GM10266 (cell line): ENCODE measurements at regions not wholly inside any gene's neighbourhood (a gene's known extent, or its start where the extent isn't known, plus 50 kb on each side); places are given as distances from the start of the nearest gene placed in this dataset.

ENCODE experiments used
- DNase-seq: peaks from one replicate; pipeline ENCODE4 v3.0.0; 2012; ENCODE audit errors: extremely low spot score
- TF ChIP-seq, protein P1 (sequence below): IDR thresholded peaks from 2 replicates; pipeline ENCODE4 v1.5.1; 2012; ENCODE audit warnings: mild to moderate bottlenecking, low read depth; ENCODE audit not compliant: control insufficient read depth, insufficient read depth; ENCODE audit errors: missing control alignments

GRCh38 chr2:6577960-6578359 lies 287.7 kb downstream of the CMPK2 start:
- DNase-seq = no peak
- TF ChIP-seq, protein P1, sequence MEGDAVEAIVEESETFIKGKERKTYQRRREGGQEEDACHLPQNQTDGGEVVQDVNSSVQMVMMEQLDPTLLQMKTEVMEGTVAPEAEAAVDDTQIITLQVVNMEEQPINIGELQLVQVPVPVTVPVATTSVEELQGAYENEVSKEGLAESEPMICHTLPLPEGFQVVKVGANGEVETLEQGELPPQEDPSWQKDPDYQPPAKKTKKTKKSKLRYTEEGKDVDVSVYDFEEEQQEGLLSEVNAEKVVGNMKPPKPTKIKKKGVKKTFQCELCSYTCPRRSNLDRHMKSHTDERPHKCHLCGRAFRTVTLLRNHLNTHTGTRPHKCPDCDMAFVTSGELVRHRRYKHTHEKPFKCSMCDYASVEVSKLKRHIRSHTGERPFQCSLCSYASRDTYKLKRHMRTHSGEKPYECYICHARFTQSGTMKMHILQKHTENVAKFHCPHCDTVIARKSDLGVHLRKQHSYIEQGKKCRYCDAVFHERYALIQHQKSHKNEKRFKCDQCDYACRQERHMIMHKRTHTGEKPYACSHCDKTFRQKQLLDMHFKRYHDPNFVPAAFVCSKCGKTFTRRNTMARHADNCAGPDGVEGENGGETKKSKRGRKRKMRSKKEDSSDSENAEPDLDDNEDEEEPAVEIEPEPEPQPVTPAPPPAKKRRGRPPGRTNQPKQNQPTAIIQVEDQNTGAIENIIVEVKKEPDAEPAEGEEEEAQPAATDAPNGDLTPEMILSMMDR = no peak

GRCh38 chr2:6578416-6578815 lies 287.3 kb downstream of the CMPK2 start:
- TF ChIP-seq, protein P1 = no peak
- DNase-seq = no peak

DNA sequence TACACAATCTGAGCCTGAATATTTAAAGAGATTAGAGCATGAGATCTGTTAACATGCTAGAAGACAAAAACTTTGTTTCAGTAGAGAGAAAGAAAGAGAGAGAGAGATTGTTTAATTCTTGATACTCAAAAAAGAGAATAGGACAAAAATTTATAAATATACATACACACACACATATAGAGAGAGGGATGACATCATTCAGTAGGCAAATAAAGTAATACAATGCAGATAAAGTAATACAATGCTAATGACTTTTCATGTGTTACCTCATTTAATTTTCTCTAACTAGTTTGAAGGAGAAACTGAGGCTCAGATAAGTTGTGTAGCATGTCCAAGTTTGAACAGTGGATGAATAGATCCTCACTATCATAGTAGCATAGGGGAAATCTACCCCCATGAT lies 286.4 kb downstream of the CMPK2 start:
- TF ChIP-seq, protein P1 = no peak
- DNase-seq = no peak

DNA sequence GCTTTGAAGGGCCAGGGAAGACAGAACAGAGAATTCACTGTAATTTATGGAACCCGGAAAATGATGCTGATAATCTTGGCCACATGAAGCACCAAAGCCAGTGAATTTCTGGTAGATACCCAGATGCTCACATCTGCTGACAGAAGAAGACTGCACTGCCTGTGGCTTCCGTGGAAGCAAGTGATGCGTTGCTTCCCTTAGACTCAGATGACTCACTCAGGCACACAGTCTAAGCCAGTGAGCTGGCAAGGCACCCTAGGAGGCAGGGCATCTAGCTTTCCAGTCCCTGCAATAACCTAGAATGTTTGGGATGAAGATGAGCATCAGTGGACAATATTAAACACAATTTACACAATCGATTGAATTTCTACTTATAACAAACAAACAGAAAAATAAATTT lies 284.7 kb downstream of the CMPK2 start:
- TF ChIP-seq, protein P1 = no peak
- DNase-seq = no peak

DNA sequence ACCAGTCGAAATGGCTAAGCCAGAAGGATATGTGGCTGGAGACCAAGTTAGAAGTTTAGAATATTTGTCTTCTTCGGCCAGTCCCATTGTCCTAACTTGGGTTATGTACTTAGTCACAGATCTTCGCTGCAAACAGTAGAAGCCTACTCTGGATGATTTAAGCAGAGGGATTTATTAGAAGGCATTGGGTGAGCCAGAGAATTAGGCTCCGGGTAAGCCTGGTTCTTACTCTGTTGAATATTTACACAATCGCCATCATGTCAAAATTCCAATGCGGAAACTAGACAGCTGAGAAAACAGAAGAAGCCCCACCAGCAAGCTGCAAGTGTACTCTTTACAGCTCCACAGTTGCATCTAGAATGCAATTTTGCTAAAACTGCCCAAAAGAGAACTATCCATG lies 276.6 kb downstream of the CMPK2 start:
- no peak for DNase-seq
- TF ChIP-seq, protein P1 = no peak

DNA sequence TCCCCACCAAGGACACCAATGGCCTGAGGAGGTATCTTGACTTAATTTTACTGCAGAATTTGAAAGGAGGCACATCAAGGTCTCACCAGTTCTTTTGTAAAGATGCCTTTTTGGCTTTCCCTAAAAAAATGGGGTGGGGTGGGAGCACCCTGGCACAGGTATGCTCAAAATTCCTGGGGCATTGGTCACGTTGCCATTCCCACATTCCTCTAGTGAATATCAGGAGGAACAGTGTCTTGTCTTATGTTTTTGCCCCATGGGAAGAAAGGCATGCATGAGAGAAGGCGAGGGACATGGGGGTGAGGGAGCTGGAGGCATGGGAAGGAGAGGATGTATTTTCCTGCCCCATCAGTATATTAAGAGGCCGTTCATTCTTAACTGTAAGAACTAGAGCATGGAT lies 275.3 kb downstream of the CMPK2 start:
- TF ChIP-seq, protein P1 = no peak
- DNase-seq = no peak

DNA sequence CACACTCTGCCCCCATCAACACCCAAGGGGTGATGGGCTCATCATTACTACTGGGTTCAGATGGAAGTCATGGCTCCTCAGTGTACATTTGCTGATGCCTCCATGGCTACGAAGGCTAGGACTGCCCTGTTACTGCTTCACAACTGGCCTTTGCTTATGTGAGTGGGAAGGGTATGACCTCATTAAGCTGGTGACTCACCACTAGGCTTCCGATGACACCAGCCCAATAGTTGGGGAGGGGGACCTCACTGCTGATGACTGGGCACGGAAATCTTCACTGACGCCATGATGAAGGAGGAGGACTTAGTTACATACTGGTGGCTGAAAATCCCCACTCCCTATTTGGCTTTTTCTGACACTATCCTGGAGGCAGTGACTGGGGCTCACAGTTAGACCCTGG lies 263.2 kb downstream of the CMPK2 start:
- TF ChIP-seq, protein P1 = no peak
- no peak for DNase-seq
